Right cardiac atrium (tissue), 5 donors: ENCODE measurements at regions not wholly inside any gene's neighbourhood (a gene's known extent, or its start where the extent isn't known, plus 50 kb on each side); places are given as distances from the start of the nearest gene placed in this dataset.
A peak's percentile ranks its signal among the peaks of the same experiment; 100 is the strongest.

Experiments
- ATAC-seq, 2 donors: fragments of 200-7000 bp; cut with Tn5 transposase; one replicate each; pipeline versions ENCODE4 v1.8.0 to v1.9.1; 2020; ENCODE audit warnings: moderate library complexity in 2 of 2, mild to moderate bottlenecking in 1 of 2
- DNase-seq, 3 donors: peaks; one replicate each; pipeline ENCODE4 v3.0.0-alpha.2; 2020
- H3K27ac ChIP-seq: one replicate; pipeline ENCODE4 v1.5.1; 2013; ENCODE audit warnings: mild to moderate bottlenecking, low read length, control low read depth, moderate library complexity
- H3K27me3 ChIP-seq: one replicate; pipeline ENCODE4 v1.6.1; 2013; ENCODE audit not compliant: control insufficient read depth, insufficient read depth
- H3K4me1 ChIP-seq: one replicate; pipeline ENCODE4 v1.6.1; 2013; ENCODE audit warnings: low read length; ENCODE audit not compliant: control insufficient read depth, insufficient read depth
- H3K4me3 ChIP-seq: one replicate; pipeline ENCODE4 v1.5.1; 2013; ENCODE audit warnings: low read length, control low read depth
- H3K9me3 ChIP-seq: one replicate; pipeline ENCODE4 v1.6.1; 2013; ENCODE audit warnings: low read length; ENCODE audit not compliant: control insufficient read depth
- WGBS: extraction: QIAGEN DNeasy Blood & Tissue Kit; methylation state at CpG from one replicate; pipeline ENCODE4 v1.1.7; 2013; 5-methylcytosine and 5-hydroxymethylcytosine counted together
- intact Hi-C, 4 donors: fragments of 100-400 bp; cut with DNase I; formaldehyde crosslinking; loops; one replicate each; pipeline versions ENCODE4 v1.11.0 to v1.14.0; 2022 to 2023
- donor health status: healthy with polysubstance abuse.
- donor health status: DM: no; HTN: yes; CAD: no.
- donor health status: DM: no; HTN: no; CAD: no.
- donor health status: DM: no; HTN: yes; CAD: no; lungs with severe emphysema.
- donor health status: DM: yes; HTN: yes; CAD: no.

- WGBS: 95% methylated on average over 7 of the region's 7 CpGs
- no peaks in the 10 kb centered on the region for H3K27me3 ChIP-seq
Measured at GRCh38 chr17:77001487-77001886, 133.3 kb downstream of the MGAT5B start.

GRCh38 chr17:77002103-77003045 lies 134.2 kb downstream of the MGAT5B start:
- Histone ChIP-seq H3K4me3 (no peak overlapping the region), H3K27ac (no peak overlapping the region), H3K9me3 (no peaks in the 10 kb centered on the region), H3K4me1 (no peaks in the 10 kb centered on the region), H3K27me3 (no peaks in the 10 kb centered on the region)
- no peak for DNase-seq
- intact Hi-C loops: no loop called here
- 60% methylated on average over 23 of the region's 23 CpGs for WGBS
- ATAC-seq: no peak

More at GRCh38 chr17:77001487-77001886, 133.3 kb downstream of the MGAT5B start:
- DNase-seq (no peak), ATAC-seq (no peak)
- no peaks in the 10 kb centered on the region for H3K4me1 ChIP-seq
- no peaks in the 10 kb centered on the region for H3K9me3 ChIP-seq
- intact Hi-C loops: no loop called here
- H3K27ac ChIP-seq: no peak overlapping the region
- no peak overlapping the region for H3K4me3 ChIP-seq

DNA sequence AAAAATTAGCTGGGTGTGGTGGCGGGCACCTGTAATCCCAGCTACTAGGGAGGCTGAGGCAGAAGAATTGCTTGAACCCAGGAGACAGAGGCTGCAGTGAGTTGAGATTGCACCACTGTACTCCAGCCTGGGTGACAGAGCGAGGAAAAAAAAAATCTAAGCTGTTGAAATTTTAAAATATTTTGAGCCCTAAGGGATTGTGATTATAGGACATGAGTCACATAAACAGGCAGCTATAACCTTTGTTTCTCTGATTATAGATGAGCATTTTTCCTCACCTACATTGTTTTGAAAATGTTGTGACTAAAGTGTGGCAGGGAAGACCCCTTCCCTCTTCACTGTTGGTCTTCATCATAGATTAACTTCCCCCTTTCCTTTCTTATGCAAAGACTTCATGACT lies 135.5 kb downstream of the MGAT5B start:
- DNase-seq (no peak), ATAC-seq (no peak)
- Histone ChIP-seq H3K4me3 (no peak overlapping the region), H3K27me3 (no peaks in the 10 kb centered on the region), H3K27ac (no peak overlapping the region), H3K9me3 (no peaks in the 10 kb centered on the region), H3K4me1 (no peaks in the 10 kb centered on the region)
- intact Hi-C loops: no loop called here
- WGBS: 89% methylated on average over 2 of the region's 2 CpGs

DNA sequence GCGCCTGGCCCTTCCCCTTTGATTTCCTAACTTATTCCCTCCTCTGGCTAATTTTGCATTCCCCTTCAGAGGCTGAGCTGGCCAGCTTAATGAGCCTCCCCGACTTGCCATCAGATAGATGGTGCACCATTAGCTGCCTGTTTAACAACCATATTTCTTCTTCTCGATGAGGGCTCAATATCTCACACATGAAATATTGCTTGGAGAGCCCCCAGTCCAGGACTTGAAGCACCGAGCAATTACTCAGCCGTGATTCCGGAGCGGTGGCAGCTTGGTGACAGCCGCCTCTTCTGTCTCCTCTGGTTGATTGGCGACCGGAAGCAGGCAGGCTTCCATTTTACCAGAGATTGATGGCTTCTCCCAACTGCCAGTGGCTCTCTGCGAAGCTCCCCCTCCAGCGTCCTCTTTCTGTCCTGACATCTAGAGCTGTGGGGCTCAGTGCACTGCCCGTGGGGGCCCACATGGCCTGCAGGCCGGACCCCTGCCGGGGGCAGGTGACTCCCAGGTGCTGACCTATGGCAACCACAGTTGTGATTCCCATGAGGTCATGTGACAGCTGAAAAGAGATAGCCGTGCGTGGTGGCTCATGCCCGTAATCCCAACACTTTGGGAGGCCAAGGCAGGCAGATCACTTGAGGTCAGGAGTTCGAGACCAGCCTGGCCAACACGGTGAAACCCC lies 133.7 kb upstream of the SEC14L1 start:
- DNase-seq: no peak
- no peak for ATAC-seq
- no peaks in the 10 kb centered on the region for H3K4me1 ChIP-seq
- no peaks in the 10 kb centered on the region for H3K9me3 ChIP-seq
- H3K4me3 ChIP-seq: no peak overlapping the region
- WGBS: 55% methylated on average over 20 of the region's 20 CpGs
- no peaks in the 10 kb centered on the region for H3K27me3 ChIP-seq
- H3K27ac ChIP-seq: no peak overlapping the region
- intact Hi-C loops: no loop called here

- no peaks in the 10 kb centered on the region for H3K27me3 ChIP-seq
Measured at GRCh38 chr17:77009877-77010276, 130.9 kb upstream of the SEC14L1 start.

DNA sequence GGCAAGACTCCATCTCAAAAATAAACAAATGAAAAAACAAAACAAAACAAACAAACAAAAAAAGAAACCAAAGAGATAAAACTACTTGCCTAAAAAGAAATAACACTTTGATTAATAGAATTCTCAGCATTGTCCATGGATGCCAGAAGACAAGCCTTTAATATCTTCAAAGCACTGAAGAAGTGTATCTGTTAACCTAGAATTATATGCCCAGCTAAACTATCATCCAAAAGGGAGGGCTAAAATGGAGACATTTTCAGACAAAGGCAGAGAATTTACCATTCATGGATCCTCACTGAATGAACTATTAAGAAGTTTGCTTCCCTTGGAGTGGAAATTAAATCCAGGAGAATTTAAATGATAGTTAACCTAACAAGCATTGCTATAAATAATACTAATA lies 130.1 kb upstream of the SEC14L1 start:
- no peak overlapping the region for H3K27ac ChIP-seq
- DNase-seq (no peak), ATAC-seq (no peak)
- H3K4me3 ChIP-seq: no peak overlapping the region
- no peaks in the 10 kb centered on the region for H3K27me3 ChIP-seq
- no peaks in the 10 kb centered on the region for H3K4me1 ChIP-seq
- intact Hi-C loops: no loop called here
- H3K9me3 ChIP-seq: no peaks in the 10 kb centered on the region

More at GRCh38 chr17:77009877-77010276, 130.9 kb upstream of the SEC14L1 start:
- WGBS: 76% methylated on average over 2 of the region's 2 CpGs
- Histone ChIP-seq H3K4me3 (no peak overlapping the region), H3K9me3 (no peaks in the 10 kb centered on the region), H3K27ac (no peak overlapping the region), H3K4me1 (no peaks in the 10 kb centered on the region)
- DNase-seq (no peak), ATAC-seq (no peak)
- intact Hi-C loops: no loop called here

- ATAC-seq (no peak), DNase-seq (peak in 1 of 3 donors; percentile 46)
- WGBS: 64% methylated on average over 7 of the region's 7 CpGs
- Histone ChIP-seq H3K4me3 (no peak overlapping the region), H3K27ac (no peak overlapping the region), H3K9me3 (no peaks in the 10 kb centered on the region), H3K4me1 (no peaks in the 10 kb centered on the region), H3K27me3 (no peaks in the 10 kb centered on the region)
- intact Hi-C loops: no loop called here
Measured at GRCh38 chr17:77011173-77012011, 129.4 kb upstream of the SEC14L1 start.

GRCh38 chr17:77018504-77018903 lies 122.3 kb upstream of the SEC14L1 start:
- Histone ChIP-seq H3K27me3 (no peaks in the 10 kb centered on the region), H3K4me1 (no peaks in the 10 kb centered on the region), H3K9me3 (no peaks in the 10 kb centered on the region), H3K27ac (no peak overlapping the region), H3K4me3 (no peak overlapping the region)
- intact Hi-C loops: no loop called here
- WGBS: 42% methylated on average over 5 of the region's 5 CpGs
- no peak for DNase-seq
- no peak for ATAC-seq

GRCh38 chr17:77019893-77020379 lies 120.8 kb upstream of the SEC14L1 start:
- H3K27ac ChIP-seq: no peak overlapping the region
- WGBS: 59% methylated on average over 12 of the region's 12 CpGs
- intact Hi-C loops: no loop called here

DNA sequence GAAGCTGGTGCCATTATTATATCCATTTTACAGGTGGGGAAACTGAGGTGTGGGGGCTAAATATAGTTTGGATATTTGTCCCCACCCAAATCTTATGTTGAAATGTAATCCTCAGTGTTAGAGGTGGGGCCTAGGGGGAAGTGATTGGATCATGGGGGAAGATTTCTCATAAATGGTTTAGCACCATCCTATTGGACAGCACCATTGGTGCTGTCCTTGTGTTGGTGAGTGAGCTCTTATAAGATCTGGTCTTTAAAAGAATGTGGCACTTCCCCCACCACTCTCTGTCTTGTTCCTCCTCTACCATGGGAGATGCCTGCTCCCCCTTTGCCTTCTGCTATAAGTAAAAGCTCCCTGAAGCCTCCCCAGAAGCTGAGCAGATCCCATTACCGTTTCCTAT lies 119.8 kb upstream of the SEC14L1 start:
- no peak overlapping the region for H3K27ac ChIP-seq
- ATAC-seq: no peak
- no peaks in the 10 kb centered on the region for H3K4me1 ChIP-seq
- no peaks in the 10 kb centered on the region for H3K9me3 ChIP-seq
- no peak for DNase-seq
- WGBS: 73% methylated on average over 1 of the region's 1 CpG
- no peak overlapping the region for H3K4me3 ChIP-seq
- H3K27me3 ChIP-seq: no peaks in the 10 kb centered on the region
- intact Hi-C loops: no loop called here

More at GRCh38 chr17:77019893-77020379, 120.8 kb upstream of the SEC14L1 start:
- no peaks in the 10 kb centered on the region for H3K4me1 ChIP-seq
- DNase-seq: no peak
- no peak overlapping the region for H3K4me3 ChIP-seq
- H3K9me3 ChIP-seq: no peaks in the 10 kb centered on the region
- no peaks in the 10 kb centered on the region for H3K27me3 ChIP-seq
- no peak for ATAC-seq
